DOHH2 (cell line): ENCODE measurements at regions not wholly inside any gene's neighbourhood (a gene's known extent, or its start where the extent isn't known, plus 50 kb on each side); places are given as distances from the start of the nearest gene placed in this dataset.

Experiments
- CTCF ChIP-seq: fragments of 200-600 bp; sonication (generic); IDR thresholded peaks from one replicate; pipeline ENCODE4 v1.5.1; 2014; ENCODE audit warnings: antibody characterized with exemption, mild to moderate bottlenecking, low read depth, low read length; ENCODE audit not compliant: poor library complexity, severe bottlenecking
- EZH2phosphoT487 ChIP-seq: fragments of 200-600 bp; sonication (generic); IDR thresholded peaks from 2 replicates; pipeline ENCODE4 v1.6.1; 2017; ENCODE audit warnings: borderline replicate concordance, mild to moderate bottlenecking, antibody characterized with exemption, low read length, moderate library complexity, mixed read lengths

- TF ChIP-seq CTCF (no peak), EZH2phosphoT487 (no peak)
These were observed 149.6 kb downstream of the NAF1 start for GRCh38 chr4:163017135-163017534.
